ENCODE measurements at regions not wholly inside any gene's neighbourhood (a gene's known extent, or its start where the extent isn't known, plus 50 kb on each side); places are given as distances from the start of the nearest gene placed in this dataset.

DNA sequence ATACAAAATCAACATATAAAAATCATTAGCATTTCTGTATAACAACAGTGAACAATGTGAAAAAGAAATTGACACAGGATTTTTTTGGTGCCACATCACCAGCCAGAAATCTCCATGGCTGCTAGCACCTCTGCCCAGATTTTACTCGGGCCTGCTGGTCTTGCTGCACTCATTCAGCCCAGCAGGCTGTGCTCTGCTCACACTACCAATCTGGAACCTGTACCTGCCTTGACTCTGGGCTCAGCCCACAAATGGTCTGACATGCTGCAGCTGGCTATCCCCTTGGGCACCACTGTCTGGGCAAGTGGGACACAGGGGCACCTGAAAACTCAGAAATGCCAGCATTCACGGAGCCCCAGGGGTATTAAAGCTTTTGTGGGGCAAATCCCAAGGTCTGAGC, 392.5 kb upstream of the NRXN1 start:
- no peak for ATAC-seq

DNA sequence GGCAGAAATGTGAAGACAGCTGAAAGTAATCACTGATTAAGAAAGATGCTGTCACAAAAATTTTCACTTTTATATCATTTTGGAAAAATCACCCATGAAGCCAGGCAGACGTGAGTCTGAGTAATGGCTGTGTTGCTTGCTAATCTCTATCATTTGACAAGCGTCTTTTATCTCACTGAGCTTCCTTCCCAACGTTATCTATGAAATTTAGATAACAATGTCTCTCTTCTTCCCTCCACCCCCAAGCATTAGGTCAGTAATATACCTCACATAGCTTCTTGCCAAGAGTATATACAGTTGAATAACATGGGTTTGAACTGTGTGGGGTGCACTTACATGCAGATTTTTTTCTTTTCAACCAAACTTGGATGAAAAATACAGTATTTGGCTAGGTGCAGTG, 388.6 kb upstream of the NRXN1 start:
- DNase-seq (ENCODE audit: low read depth in 1 of 2, low spot score in 1 of 2) = no peak
- 0 out of 3 replicates have a peak, but pooled peaks cover 9% of the 10 kb centered on the region for H3K9me3 ChIP-seq
- no peak for ATAC-seq
- no peaks in the 10 kb centered on the region for H3K4me1 ChIP-seq
- no peak overlapping the region for H3K4me3 ChIP-seq
- no peak overlapping the region for H3K4me2 ChIP-seq
- POLR2A ChIA-PET = interaction anchor here (0.6 kb wide), 1 partner anchor 694 kb away, joined by 3 read pairs; no protein-coding TSS in a partner anchor
- CTCF ChIA-PET = interaction anchor here (1.4 kb wide), 1 partner anchor 12 kb away, joined by 3 read pairs; no protein-coding TSS in a partner anchor
- no peak overlapping the region for H3K27ac ChIP-seq
- no peak for FAIRE-seq
- TF ChIP-seq RFX5 (IDR thresholded peaks at IDR 0.05) = no peak
- no peak for TF ChIP-seq RARB (CRISPR knock-in tag; IDR thresholded peaks at IDR 0.05)
- TF ChIP-seq TFCP2L1 (CRISPR knock-in tag; IDR thresholded peaks at IDR 0.05) = no peak
- no peak for TF ChIP-seq FOSB (CRISPR knock-in tag; IDR thresholded peaks at IDR 0.05)
- no peak for TF ChIP-seq BHLHE40 (IDR thresholded peaks at IDR 0.05; ENCODE audit: low read depth, low read length)
- no peak for TF ChIP-seq TP53 (CRISPR knock-in tag; IDR thresholded peaks at IDR 0.05)
- TF ChIP-seq MAZ (IDR thresholded peaks at IDR 0.05; ENCODE audit: borderline replicate concordance, low read depth, low read length) = no peak
- TF ChIP-seq CBX2 (IDR thresholded peaks at IDR 0.05; ENCODE audit: borderline replicate concordance, low read depth) = no peak
- TF ChIP-seq, protein P1, sequence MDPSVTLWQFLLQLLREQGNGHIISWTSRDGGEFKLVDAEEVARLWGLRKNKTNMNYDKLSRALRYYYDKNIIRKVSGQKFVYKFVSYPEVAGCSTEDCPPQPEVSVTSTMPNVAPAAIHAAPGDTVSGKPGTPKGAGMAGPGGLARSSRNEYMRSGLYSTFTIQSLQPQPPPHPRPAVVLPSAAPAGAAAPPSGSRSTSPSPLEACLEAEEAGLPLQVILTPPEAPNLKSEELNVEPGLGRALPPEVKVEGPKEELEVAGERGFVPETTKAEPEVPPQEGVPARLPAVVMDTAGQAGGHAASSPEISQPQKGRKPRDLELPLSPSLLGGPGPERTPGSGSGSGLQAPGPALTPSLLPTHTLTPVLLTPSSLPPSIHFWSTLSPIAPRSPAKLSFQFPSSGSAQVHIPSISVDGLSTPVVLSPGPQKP (IDR thresholded peaks at IDR 0.05; ENCODE audit: low read depth, low read length) = no peak
- no peak for TF ChIP-seq GATA3 (IDR thresholded peaks at IDR 0.05; ENCODE audit: borderline replicate concordance)
- 8% methylated on average over 3 of the region's 3 CpGs for WGBS (ENCODE audit: missing lambda C conversion rate)

More for the DNA sequence above, 392.5 kb upstream of the NRXN1 start:
- no peaks in the 10 kb centered on the region for H3K4me1 ChIP-seq
- H3K27ac ChIP-seq = no peak overlapping the region
- POLR2A ChIA-PET = no interaction called here
- WGBS (ENCODE audit: missing lambda C conversion rate) = 0% methylated on average over 2 of the region's 2 CpGs
- H3K9me3 ChIP-seq = peaks cover 12% of the 10 kb centered on the region; the same call in 1 of the 3 replicates
- FAIRE-seq (no peak), DNase-seq (ENCODE audit: low read depth in 1 of 2, low spot score in 1 of 2) (peak in 1 of 2 experiments; percentile 3)
- H3K4me3 ChIP-seq = no peak overlapping the region
- TF ChIP-seq, protein P2, sequence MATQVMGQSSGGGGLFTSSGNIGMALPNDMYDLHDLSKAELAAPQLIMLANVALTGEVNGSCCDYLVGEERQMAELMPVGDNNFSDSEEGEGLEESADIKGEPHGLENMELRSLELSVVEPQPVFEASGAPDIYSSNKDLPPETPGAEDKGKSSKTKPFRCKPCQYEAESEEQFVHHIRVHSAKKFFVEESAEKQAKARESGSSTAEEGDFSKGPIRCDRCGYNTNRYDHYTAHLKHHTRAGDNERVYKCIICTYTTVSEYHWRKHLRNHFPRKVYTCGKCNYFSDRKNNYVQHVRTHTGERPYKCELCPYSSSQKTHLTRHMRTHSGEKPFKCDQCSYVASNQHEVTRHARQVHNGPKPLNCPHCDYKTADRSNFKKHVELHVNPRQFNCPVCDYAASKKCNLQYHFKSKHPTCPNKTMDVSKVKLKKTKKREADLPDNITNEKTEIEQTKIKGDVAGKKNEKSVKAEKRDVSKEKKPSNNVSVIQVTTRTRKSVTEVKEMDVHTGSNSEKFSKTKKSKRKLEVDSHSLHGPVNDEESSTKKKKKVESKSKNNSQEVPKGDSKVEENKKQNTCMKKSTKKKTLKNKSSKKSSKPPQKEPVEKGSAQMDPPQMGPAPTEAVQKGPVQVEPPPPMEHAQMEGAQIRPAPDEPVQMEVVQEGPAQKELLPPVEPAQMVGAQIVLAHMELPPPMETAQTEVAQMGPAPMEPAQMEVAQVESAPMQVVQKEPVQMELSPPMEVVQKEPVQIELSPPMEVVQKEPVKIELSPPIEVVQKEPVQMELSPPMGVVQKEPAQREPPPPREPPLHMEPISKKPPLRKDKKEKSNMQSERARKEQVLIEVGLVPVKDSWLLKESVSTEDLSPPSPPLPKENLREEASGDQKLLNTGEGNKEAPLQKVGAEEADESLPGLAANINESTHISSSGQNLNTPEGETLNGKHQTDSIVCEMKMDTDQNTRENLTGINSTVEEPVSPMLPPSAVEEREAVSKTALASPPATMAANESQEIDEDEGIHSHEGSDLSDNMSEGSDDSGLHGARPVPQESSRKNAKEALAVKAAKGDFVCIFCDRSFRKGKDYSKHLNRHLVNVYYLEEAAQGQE (IDR thresholded peaks at IDR 0.05) = no peak
- TF ChIP-seq SREBF2 (IDR thresholded peaks at IDR 0.05) (no peak), HOXB5 (CRISPR knock-in tag; IDR thresholded peaks at IDR 0.05) (no peak), CEBPB (IDR thresholded peaks at IDR 0.05) (no peak), CHD2 (IDR thresholded peaks at IDR 0.05; ENCODE audit: low read length, partially characterized antibody) (no peak), SMC3 (IDR thresholded peaks at IDR 0.05) (no peak), POLR2A (IDR thresholded peaks at IDR 0.05; ENCODE audit: low read length) (no peak), EP300 (IDR thresholded peaks at IDR 0.05) (no peak), KDM1A (IDR thresholded peaks at IDR 0.05; ENCODE audit: low read depth) (no peak), MAFK (IDR thresholded peaks at IDR 0.05; ENCODE audit: partially characterized antibody) (no peak), POLR2AphosphoS2 (conservative IDR thresholded peaks at IDR 0.05; ENCODE audit: low read length) (no peak), RARB (CRISPR knock-in tag; IDR thresholded peaks at IDR 0.05) (no peak), CHD4 (IDR thresholded peaks at IDR 0.05; ENCODE audit: borderline replicate concordance) (no peak), HOXB13 (CRISPR knock-in tag; IDR thresholded peaks at IDR 0.05; ENCODE audit: low read depth) (no peak), ZC3H11A (IDR thresholded peaks at IDR 0.05) (no peak), CBX2 (IDR thresholded peaks at IDR 0.05; ENCODE audit: borderline replicate concordance, low read depth) (no peak), CBX8 (IDR thresholded peaks at IDR 0.05) (no peak)
- TF ChIP-seq, protein P3, sequence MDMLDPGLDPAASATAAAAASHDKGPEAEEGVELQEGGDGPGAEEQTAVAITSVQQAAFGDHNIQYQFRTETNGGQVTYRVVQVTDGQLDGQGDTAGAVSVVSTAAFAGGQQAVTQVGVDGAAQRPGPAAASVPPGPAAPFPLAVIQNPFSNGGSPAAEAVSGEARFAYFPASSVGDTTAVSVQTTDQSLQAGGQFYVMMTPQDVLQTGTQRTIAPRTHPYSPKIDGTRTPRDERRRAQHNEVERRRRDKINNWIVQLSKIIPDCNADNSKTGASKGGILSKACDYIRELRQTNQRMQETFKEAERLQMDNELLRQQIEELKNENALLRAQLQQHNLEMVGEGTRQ (IDR thresholded peaks at IDR 0.05) = no peak
- TF ChIP-seq, protein P4, sequence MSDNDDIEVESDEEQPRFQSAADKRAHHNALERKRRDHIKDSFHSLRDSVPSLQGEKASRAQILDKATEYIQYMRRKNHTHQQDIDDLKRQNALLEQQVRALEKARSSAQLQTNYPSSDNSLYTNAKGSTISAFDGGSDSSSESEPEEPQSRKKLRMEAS (IDR thresholded peaks at IDR 0.05) = no peak
- CTCF ChIA-PET = no interaction called here
- H3K4me2 ChIP-seq = no peak overlapping the region

All from A549 (cell line).